Brain microvascular endothelial cell (primary cell): ENCODE measurements at regions not wholly inside any gene's neighbourhood (a gene's known extent, or its start where the extent isn't known, plus 50 kb on each side); places are given as distances from the start of the nearest gene placed in this dataset.

ENCODE experiments used
- DNase-seq: peaks from one replicate; pipeline ENCODE4 v3.0.0-alpha.2; 2020
- H3K27ac ChIP-seq: fragments of 250-450 bp; sonication (Bioruptor Pico); 2 replicates; pipeline ENCODE4 v1.5.1; 2020; ENCODE audit warnings: mild to moderate bottlenecking, moderate library complexity
- H3K27me3 ChIP-seq: fragments of 250-450 bp; sonication (Bioruptor Pico); replicated peaks from 2 replicates; pipeline ENCODE4 v1.5.1; 2020; ENCODE audit warnings: mild to moderate bottlenecking
- H3K36me3 ChIP-seq: fragments of 250-450 bp; sonication (Bioruptor Pico); replicated peaks from 2 replicates; pipeline ENCODE4 v1.5.1; 2020; ENCODE audit warnings: mild to moderate bottlenecking
- H3K4me3 ChIP-seq: 2 replicates; pipeline ENCODE4 v1.5.1; 2011; ENCODE audit warnings: low read depth, mild to moderate bottlenecking, control low read depth, low read length, moderate library complexity
- CTCF ChIP-seq: IDR thresholded peaks from 2 replicates; pipeline ENCODE4 v1.5.1; 2011; ENCODE audit warnings: low read depth, mild to moderate bottlenecking, moderate library complexity, low read length, control low read depth, inconsistent platforms; ENCODE audit errors: missing control alignments
- in situ Hi-C: cut with HindIII; loops from 2 replicates; pipeline ENCODE4 v1.10.0; 2017; ENCODE audit warnings: low sequenced_read_pairs, low pct_ligation_motif_present

- Histone ChIP-seq H3K27ac (no peak overlapping the region), H3K36me3 (no peaks in the 10 kb centered on the region), H3K4me3 (no peak overlapping the region), H3K27me3 (no peaks in the 10 kb centered on the region)
- no peak for TF ChIP-seq CTCF
- no peak for DNase-seq
- in situ Hi-C loops = no loop called here
These were observed 658.2 kb upstream of the SALL3 start for GRCh38 chr18:78321402-78321801.

GRCh38 chr18:78323453-78324197, 656.0 kb upstream of the SALL3 start:
- no peak for TF ChIP-seq CTCF
- no peak for DNase-seq
- H3K4me3 ChIP-seq = no peak overlapping the region
- H3K36me3 ChIP-seq = no peaks in the 10 kb centered on the region
- no peaks in the 10 kb centered on the region for H3K27me3 ChIP-seq
- in situ Hi-C loops = no loop called here
- no peak overlapping the region for H3K27ac ChIP-seq

- H3K4me3 ChIP-seq = no peak overlapping the region
- in situ Hi-C loops = no loop called here
- no peak for TF ChIP-seq CTCF
These were observed 652.0 kb upstream of the SALL3 start for GRCh38 chr18:78327643-78328042.

GRCh38 chr18:78330766-78331165, 648.9 kb upstream of the SALL3 start:
- Histone ChIP-seq H3K36me3 (no peaks in the 10 kb centered on the region), H3K27ac (no peak overlapping the region), H3K4me3 (no peak overlapping the region), H3K27me3 (no peaks in the 10 kb centered on the region)
- in situ Hi-C loops = no loop called here
- DNase-seq = no peak
- TF ChIP-seq CTCF = no peak

More at GRCh38 chr18:78327643-78328042, 652.0 kb upstream of the SALL3 start:
- no peaks in the 10 kb centered on the region for H3K36me3 ChIP-seq
- DNase-seq = no peak
- no peaks in the 10 kb centered on the region for H3K27me3 ChIP-seq
- H3K27ac ChIP-seq = no peak overlapping the region

GRCh38 chr18:78352910-78353309, 626.7 kb upstream of the SALL3 start:
- Histone ChIP-seq H3K27me3 (no peaks in the 10 kb centered on the region), H3K4me3 (no peak overlapping the region), H3K27ac (no peak overlapping the region), H3K36me3 (no peaks in the 10 kb centered on the region)
- TF ChIP-seq CTCF = no peak
- in situ Hi-C loops = no loop called here
- DNase-seq = no peak

- DNase-seq = no peak
- TF ChIP-seq CTCF = no peak
- H3K4me3 ChIP-seq = no peak overlapping the region
- no peaks in the 10 kb centered on the region for H3K36me3 ChIP-seq
- no peak overlapping the region for H3K27ac ChIP-seq
- in situ Hi-C loops = no loop called here
- no peaks in the 10 kb centered on the region for H3K27me3 ChIP-seq
These were observed 617.4 kb upstream of the SALL3 start for GRCh38 chr18:78362198-78362597.
